ENCODE measurements at regions not wholly inside any gene's neighbourhood (a gene's known extent, or its start where the extent isn't known, plus 50 kb on each side); places are given as distances from the start of the nearest gene placed in this dataset.

GRCh38 chr22:19619144-19620009 lies 94.9 kb upstream of the SEPTIN5 start (continued):
- no peak for TF ChIP-seq CTCF (IDR thresholded peaks at IDR 0.05; ENCODE audit: control extremely low read depth in 1 of 3, insufficient read depth in 1 of 3, low read depth in 1 of 3, low read length in 3 of 3)
- TF ChIP-seq CBX5 (IDR thresholded peaks at IDR 0.05; ENCODE audit: low read depth, low read length): no peak
- no peak for TF ChIP-seq CHD2 (IDR thresholded peaks at IDR 0.05; ENCODE audit: low read length)
- TF ChIP-seq ATF3 (IDR thresholded peaks at IDR 0.05; ENCODE audit: insufficient read depth, low read depth, low read length): no peak
- no peak for TF ChIP-seq SP2 (IDR thresholded peaks at IDR 0.05; ENCODE audit: low read length)

Measured in H1 (cell line).